ENCODE measurements at regions not wholly inside any gene's neighbourhood (a gene's known extent, or its start where the extent isn't known, plus 50 kb on each side); places are given as distances from the start of the nearest gene placed in this dataset.

- no peak for TF ChIP-seq SP4 (IDR thresholded peaks at IDR 0.05; ENCODE audit: low read length)
Measured at GRCh38 chr3:23038471-23038870, 164.7 kb upstream of the UBE2E2 start (continued).

Measured in H1 (cell line).